Cardiac muscle cell (in vitro differentiated cells and primary cell): ENCODE measurements at regions not wholly inside any gene's neighbourhood (a gene's known extent, or its start where the extent isn't known, plus 50 kb on each side); places are given as distances from the start of the nearest gene placed in this dataset.
"Not testable (repeated sequence)": the region's sequence is repeated elsewhere in the genome, so short reads cannot be mapped to it uniquely, and the experiment has no call there.

Source experiments
- DNase-seq, 2 donors: peaks; one replicate each; pipeline versions ENCODE4 v3.0.0 to v3.0.0-alpha.2; 2010 to 2017; ENCODE audit warnings: low read depth in 1 of 2, low spot score in 1 of 2
- H3K27ac ChIP-seq: fragments of 200-600 bp; sonication (generic); 2 replicates; pipeline ENCODE4 v1.5.1; 2016
- H3K27me3 ChIP-seq: fragments of 200-600 bp; sonication (generic); 2 replicates; pipeline ENCODE4 v1.6.0; 2016; ENCODE audit warnings: control low read depth
- H3K36me3 ChIP-seq: fragments of 200-600 bp; sonication (generic); 2 replicates; pipeline ENCODE4 v1.5.1; 2016; ENCODE audit warnings: control low read depth
- H3K4me1 ChIP-seq: fragments of 200-600 bp; sonication (generic); 2 replicates; pipeline ENCODE4 v1.8.1; 2017; ENCODE audit warnings: low read depth, mild to moderate bottlenecking, mixed run types
- H3K4me3 ChIP-seq: fragments of 200-600 bp; sonication (generic); 2 replicates; pipeline ENCODE4 v1.5.1; 2016; ENCODE audit warnings: mild to moderate bottlenecking
- H3K9me3 ChIP-seq: fragments of 200-600 bp; sonication (generic); 2 replicates; pipeline ENCODE4 v1.5.1; 2017; ENCODE audit warnings: low read depth, mild to moderate bottlenecking, control low read depth
- CTCF ChIP-seq: IDR thresholded peaks from 2 replicates; pipeline ENCODE4 v1.5.1; 2012; ENCODE audit warnings: low read depth, mild to moderate bottlenecking, low read length

GRCh38 chr21:32073190-32073589 is 200.4 kb downstream of the HUNK start:
- no peak for TF ChIP-seq CTCF
- no peak overlapping the region for H3K27ac ChIP-seq
- no peak overlapping the region for H3K4me3 ChIP-seq
- no peaks in the 10 kb centered on the region for H3K27me3 ChIP-seq
- no peaks in the 10 kb centered on the region for H3K4me1 ChIP-seq
- DNase-seq, result no peak
- no peaks in the 10 kb centered on the region for H3K9me3 ChIP-seq
- no peaks in the 10 kb centered on the region for H3K36me3 ChIP-seq

GRCh38 chr21:32071620-32072019 is 198.8 kb downstream of the HUNK start:
- DNase-seq, H3K9me3 ChIP-seq, H3K4me3 ChIP-seq, H3K27ac ChIP-seq, H3K4me1 ChIP-seq, H3K36me3 ChIP-seq, H3K27me3 ChIP-seq: not testable (repeated sequence)

- Histone ChIP-seq H3K4me1 (no peaks in the 10 kb centered on the region), H3K36me3 (no peaks in the 10 kb centered on the region), H3K9me3 (no peaks in the 10 kb centered on the region), H3K4me3 (no peak overlapping the region), H3K27me3 (no peaks in the 10 kb centered on the region), H3K27ac (no peak overlapping the region)
- TF ChIP-seq CTCF, result no peak
- DNase-seq, result no peak
Observed at GRCh38 chr21:32070676-32071330, 198.0 kb downstream of the HUNK start.

GRCh38 chr21:32070126-32070525 is 197.3 kb downstream of the HUNK start:
- DNase-seq, result no peak
- H3K36me3 ChIP-seq, result no peaks in the 10 kb centered on the region
- no peak for TF ChIP-seq CTCF
- H3K27ac ChIP-seq, result no peak overlapping the region
- no peaks in the 10 kb centered on the region for H3K27me3 ChIP-seq
- H3K4me1 ChIP-seq, result no peaks in the 10 kb centered on the region
- no peak overlapping the region for H3K4me3 ChIP-seq
- H3K9me3 ChIP-seq, result no peaks in the 10 kb centered on the region

- H3K9me3 ChIP-seq, result no peaks in the 10 kb centered on the region
- no peak overlapping the region for H3K27ac ChIP-seq
- no peak for TF ChIP-seq CTCF
- H3K4me1 ChIP-seq, result no peaks in the 10 kb centered on the region
- H3K36me3 ChIP-seq, result no peaks in the 10 kb centered on the region
- H3K27me3 ChIP-seq, result no peaks in the 10 kb centered on the region
- DNase-seq, result no peak
- H3K4me3 ChIP-seq, result no peak overlapping the region
Observed at GRCh38 chr21:32065654-32066053, 192.8 kb downstream of the HUNK start.

- TF ChIP-seq CTCF, result no peak
- no peak for DNase-seq
Observed at GRCh38 chr21:32064281-32064910, 191.6 kb downstream of the HUNK start.

More at GRCh38 chr21:32064281-32064910, 191.6 kb downstream of the HUNK start:
- no peaks in the 10 kb centered on the region for H3K9me3 ChIP-seq
- no peaks in the 10 kb centered on the region for H3K27me3 ChIP-seq
- H3K36me3 ChIP-seq, result no peaks in the 10 kb centered on the region
- no peak overlapping the region for H3K4me3 ChIP-seq
- H3K27ac ChIP-seq, result no peak overlapping the region
- no peaks in the 10 kb centered on the region for H3K4me1 ChIP-seq
